HL-60 (cell line): ENCODE measurements at regions not wholly inside any gene's neighbourhood (a gene's known extent, or its start where the extent isn't known, plus 50 kb on each side); places are given as distances from the start of the nearest gene placed in this dataset.

Source experiments
- DNase-seq, 2 experiments: peaks; one replicate each; pipeline ENCODE4 v3.0.0-alpha.2; 2010 to 2020; ENCODE audit warnings: low read depth in 1 of 2, low spot score in 1 of 2
- H3K27ac ChIP-seq: fragments of 250-450 bp; sonication (Bioruptor Pico); replicated peaks from 2 replicates; pipeline ENCODE4 v1.5.1; 2020; ENCODE audit warnings: mild to moderate bottlenecking, moderate library complexity
- H3K27me3 ChIP-seq: fragments of 250-450 bp; sonication (Bioruptor Pico); 2 replicates; pipeline ENCODE4 v1.5.1; 2021; ENCODE audit warnings: mild to moderate bottlenecking, moderate library complexity; ENCODE audit not compliant: insufficient read depth, poor library complexity, severe bottlenecking
- H3K4me3 ChIP-seq: replicated peaks from 2 replicates; pipeline ENCODE4 v1.5.1; 2011; ENCODE audit warnings: mild to moderate bottlenecking, control low read depth, low read length; ENCODE audit not compliant: insufficient read depth
- GABPA ChIP-seq: IDR thresholded peaks from 2 replicates; pipeline ENCODE4 v1.6.1; 2012; ENCODE audit warnings: low read depth
- POLR2AphosphoS5 ChIP-seq: IDR thresholded peaks from 2 replicates; pipeline ENCODE4 v1.6.1; 2012; ENCODE audit warnings: low read depth
- REST ChIP-seq: IDR thresholded peaks from 2 replicates; pipeline ENCODE4 v1.6.1; 2012; ENCODE audit warnings: low read depth; ENCODE audit not compliant: insufficient replicate concordance
- SPI1 ChIP-seq: IDR thresholded peaks from 2 replicates; pipeline ENCODE4 v1.6.1; 2012; ENCODE audit warnings: low read depth, mild to moderate bottlenecking, borderline replicate concordance
- TF ChIP-seq, protein P1 (sequence below): IDR thresholded peaks from one replicate; pipeline ENCODE4 v1.5.1; 2011; ENCODE audit warnings: low read length, control low read depth, inconsistent platforms; ENCODE audit not compliant: insufficient read depth

DNA sequence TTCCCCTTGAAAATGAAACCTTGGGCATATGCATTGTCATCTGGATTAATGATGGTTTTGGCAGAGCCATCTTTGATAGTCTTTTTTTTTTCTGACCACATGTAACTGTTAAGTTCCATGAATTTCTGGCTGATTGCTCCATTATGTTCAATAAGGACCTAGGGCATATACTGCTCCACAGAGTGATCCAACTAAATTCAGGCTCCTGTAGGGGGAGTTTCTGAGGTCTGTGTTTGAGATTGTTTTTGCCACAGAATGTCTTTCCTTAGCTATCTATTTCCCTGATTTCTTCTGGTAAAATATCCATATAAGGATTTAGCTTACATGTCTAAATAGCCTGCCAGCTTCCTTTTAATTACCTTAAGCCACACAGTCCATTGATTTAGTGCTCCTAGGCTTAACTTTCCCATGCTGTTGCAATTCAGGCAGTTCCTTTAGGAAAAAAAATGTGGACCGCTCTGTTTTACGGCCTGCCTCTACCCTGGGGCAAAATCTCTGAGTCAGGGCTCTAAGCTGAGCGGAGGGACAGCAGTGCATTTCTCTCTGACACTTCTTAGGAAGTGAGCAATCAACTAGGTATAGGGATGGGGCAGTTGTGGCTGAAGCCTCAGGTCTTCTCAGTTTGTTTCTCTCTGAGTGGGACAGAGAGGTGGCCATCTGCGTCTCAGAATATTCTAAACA lies 796.2 kb downstream of the NR2F2 start:
- H3K27ac ChIP-seq: no peak overlapping the region
- H3K4me3 ChIP-seq: no peak overlapping the region
- TF ChIP-seq SPI1 (no peak), REST (no peak), POLR2AphosphoS5 (no peak), GABPA (no peak)
- TF ChIP-seq, protein P1, sequence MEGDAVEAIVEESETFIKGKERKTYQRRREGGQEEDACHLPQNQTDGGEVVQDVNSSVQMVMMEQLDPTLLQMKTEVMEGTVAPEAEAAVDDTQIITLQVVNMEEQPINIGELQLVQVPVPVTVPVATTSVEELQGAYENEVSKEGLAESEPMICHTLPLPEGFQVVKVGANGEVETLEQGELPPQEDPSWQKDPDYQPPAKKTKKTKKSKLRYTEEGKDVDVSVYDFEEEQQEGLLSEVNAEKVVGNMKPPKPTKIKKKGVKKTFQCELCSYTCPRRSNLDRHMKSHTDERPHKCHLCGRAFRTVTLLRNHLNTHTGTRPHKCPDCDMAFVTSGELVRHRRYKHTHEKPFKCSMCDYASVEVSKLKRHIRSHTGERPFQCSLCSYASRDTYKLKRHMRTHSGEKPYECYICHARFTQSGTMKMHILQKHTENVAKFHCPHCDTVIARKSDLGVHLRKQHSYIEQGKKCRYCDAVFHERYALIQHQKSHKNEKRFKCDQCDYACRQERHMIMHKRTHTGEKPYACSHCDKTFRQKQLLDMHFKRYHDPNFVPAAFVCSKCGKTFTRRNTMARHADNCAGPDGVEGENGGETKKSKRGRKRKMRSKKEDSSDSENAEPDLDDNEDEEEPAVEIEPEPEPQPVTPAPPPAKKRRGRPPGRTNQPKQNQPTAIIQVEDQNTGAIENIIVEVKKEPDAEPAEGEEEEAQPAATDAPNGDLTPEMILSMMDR: no peak
- DNase-seq: no peak
- H3K27me3 ChIP-seq: no peaks in the 10 kb centered on the region

DNA sequence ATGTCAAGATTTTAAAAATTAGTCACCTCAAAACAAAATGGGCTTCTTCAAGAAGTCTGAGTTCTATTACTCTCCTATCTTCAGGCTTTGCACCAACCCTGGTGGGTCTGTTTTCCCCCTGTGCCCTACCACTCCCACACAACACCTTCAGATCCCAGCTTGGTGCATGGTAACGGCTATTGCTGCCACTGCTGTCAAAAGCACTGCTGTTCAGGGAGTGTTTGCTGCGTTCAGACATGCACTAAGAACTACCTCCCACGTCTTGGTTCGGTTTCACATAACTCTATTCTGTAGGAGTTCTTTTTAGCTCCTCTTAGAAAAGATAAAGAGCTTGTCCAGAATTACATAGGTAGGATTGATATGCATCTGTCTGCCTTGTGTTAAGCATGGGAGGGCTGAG lies 799.2 kb downstream of the NR2F2 start:
- Histone ChIP-seq H3K4me3 (no peak overlapping the region), H3K27me3 (no peaks in the 10 kb centered on the region), H3K27ac (no peak overlapping the region)
- TF ChIP-seq SPI1 (no peak), GABPA (no peak), POLR2AphosphoS5 (no peak), REST (no peak)
- TF ChIP-seq, protein P1: no peak
- DNase-seq: no peak

GRCh38 chr15:97140216-97140615 lies 809.7 kb downstream of the NR2F2 start:
- TF ChIP-seq REST: no peak
- TF ChIP-seq GABPA: no peak
- no peak for TF ChIP-seq POLR2AphosphoS5
- no peak for TF ChIP-seq SPI1
- TF ChIP-seq, protein P1: no peak
- no peak for DNase-seq
- Histone ChIP-seq H3K27ac (no peak overlapping the region), H3K27me3 (no peaks in the 10 kb centered on the region), H3K4me3 (no peak overlapping the region)
